ENCODE measurements at regions not wholly inside any gene's neighbourhood (a gene's known extent, or its start where the extent isn't known, plus 50 kb on each side); places are given as distances from the start of the nearest gene placed in this dataset.

DNA sequence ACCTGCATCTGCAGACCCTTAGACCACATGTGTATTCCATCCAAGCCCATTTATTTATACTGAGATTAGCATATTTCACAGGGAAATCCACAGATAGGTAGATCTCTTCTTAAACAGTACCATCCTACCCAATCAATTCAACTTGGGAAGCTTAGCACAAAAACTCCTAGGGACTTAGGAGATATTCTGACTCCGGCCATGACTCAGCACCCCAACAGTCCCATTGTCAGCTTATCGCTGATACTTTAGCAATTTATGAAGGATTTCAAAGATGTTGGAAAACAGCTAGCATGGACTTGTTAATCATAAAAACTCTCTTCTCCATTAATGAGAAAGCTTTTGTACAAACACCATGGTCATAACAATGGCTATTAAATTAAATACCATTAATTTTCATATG lies 236.2 kb upstream of the PREP start:
- no peak for DNase-seq

GRCh38 chr6:105633814-105634213 lies 230.9 kb upstream of the PREP start:
- no peak for DNase-seq

DNA sequence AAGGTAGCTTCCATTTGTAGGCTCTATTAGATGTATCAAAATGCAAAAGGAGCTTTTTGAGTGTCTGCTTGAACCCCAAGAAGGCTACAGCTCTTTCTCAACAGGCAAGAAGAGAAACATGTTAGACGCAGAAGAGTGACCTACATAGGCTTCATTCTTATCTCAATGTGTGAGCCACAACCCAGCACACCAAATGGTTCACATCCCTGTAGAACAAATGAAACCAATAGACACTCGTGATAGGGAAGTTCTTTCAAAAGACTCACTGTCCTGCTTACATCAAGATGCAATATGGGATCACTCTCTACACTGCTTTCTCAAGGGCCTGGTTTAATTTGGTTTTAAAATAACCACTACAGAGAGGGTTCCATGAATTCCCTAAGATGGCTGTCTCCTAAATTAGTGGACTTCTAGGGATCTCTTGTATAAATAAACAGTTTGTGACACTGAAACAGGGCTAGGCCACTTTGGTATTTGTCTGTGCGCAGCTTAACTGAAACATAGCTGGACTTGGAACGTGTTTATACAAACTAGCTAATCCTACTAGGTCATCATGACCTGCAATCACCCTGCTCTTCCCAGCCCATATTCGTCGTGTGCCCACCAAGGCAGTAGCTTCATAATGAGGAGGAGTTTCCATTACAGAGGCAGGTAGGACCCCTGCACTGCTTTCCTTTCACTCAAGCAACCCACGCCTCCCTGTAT lies 225.4 kb upstream of the PREP start:
- DNase-seq, result no peak

GRCh38 chr6:105626295-105627158 lies 223.6 kb upstream of the PREP start:
- DNase-seq, result no peak

- DNase-seq, result no peak
Observed at GRCh38 chr6:105624021-105624420, 221.1 kb upstream of the PREP start.

GRCh38 chr6:105622226-105622625 lies 219.3 kb upstream of the PREP start:
- DNase-seq, result no peak

GRCh38 chr6:105621564-105622175 lies 218.8 kb upstream of the PREP start:
- DNase-seq, result no peak

GRCh38 chr6:105620878-105621277 lies 218.0 kb upstream of the PREP start:
- DNase-seq, result no peak

- DNase-seq, result no peak
Observed at GRCh38 chr6:105619971-105620741, 217.3 kb upstream of the PREP start.

- no peak for DNase-seq
Observed at GRCh38 chr6:105618247-105618646, 215.4 kb upstream of the PREP start.

GRCh38 chr6:105616521-105616920 lies 213.6 kb upstream of the PREP start:
- no peak for DNase-seq

GRCh38 chr6:105611606-105612005 lies 208.7 kb upstream of the PREP start:
- no peak for DNase-seq

DNA sequence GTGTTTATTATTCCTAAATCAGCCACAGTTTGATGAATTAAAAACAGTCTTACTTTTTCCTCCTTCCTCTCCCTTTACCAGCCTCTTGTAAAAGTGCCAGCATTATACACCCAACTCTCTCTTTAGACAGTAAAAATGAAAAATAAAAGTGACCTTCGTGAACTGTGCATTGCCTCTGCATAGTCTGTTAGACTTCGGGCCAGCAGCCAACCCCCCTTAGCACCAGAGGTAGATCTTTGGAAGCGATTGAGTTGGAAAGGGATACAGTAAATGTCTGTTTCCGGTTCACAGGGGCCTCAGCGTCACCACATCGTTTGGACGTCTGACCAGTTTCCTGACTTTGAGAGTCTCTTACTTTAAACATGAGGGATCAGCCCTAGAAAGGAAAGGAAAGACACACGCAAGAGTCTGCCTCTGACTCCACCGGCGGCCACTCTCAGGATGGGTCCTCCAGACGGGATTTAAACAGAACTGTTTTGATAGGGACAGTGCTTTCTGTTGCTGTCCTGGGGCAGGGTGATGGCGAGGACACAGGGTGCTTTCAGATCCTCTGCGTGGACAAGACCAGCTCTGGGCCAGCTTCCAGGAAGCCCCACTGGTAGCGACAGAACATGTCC lies 206.6 kb upstream of the PREP start:
- no peak for DNase-seq

DNA sequence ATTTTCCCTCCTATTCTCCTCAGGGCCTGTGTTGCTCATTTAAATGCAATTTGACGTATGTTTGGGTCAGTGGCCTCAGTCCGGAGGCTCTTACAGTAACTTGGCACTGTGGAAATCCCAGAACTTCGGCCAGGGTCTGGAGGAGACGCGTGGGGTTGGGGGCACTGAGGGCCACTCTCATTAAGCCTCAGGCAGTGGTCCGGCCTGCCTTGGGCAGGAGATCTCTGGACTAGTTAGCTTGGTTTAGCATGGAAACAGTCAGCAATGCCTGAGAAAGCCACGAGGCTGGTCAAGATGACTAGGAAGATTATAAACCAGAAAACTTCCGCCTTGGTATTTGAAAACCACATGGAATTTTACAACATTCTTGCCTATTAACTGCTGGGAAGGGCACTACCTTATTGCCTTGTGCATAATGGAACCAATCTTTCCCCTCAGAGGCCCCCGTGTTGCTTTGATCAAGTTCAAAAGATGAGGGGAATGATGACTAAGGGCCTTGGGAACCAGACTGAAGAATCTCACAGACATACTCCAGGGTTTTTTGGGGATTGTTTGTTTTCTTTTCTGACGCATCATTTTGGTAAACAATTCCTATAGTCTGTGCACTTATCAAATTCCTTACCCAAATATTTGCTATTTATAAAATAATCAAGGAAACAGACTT lies 206.0 kb upstream of the PREP start:
- no peak for DNase-seq

DNA sequence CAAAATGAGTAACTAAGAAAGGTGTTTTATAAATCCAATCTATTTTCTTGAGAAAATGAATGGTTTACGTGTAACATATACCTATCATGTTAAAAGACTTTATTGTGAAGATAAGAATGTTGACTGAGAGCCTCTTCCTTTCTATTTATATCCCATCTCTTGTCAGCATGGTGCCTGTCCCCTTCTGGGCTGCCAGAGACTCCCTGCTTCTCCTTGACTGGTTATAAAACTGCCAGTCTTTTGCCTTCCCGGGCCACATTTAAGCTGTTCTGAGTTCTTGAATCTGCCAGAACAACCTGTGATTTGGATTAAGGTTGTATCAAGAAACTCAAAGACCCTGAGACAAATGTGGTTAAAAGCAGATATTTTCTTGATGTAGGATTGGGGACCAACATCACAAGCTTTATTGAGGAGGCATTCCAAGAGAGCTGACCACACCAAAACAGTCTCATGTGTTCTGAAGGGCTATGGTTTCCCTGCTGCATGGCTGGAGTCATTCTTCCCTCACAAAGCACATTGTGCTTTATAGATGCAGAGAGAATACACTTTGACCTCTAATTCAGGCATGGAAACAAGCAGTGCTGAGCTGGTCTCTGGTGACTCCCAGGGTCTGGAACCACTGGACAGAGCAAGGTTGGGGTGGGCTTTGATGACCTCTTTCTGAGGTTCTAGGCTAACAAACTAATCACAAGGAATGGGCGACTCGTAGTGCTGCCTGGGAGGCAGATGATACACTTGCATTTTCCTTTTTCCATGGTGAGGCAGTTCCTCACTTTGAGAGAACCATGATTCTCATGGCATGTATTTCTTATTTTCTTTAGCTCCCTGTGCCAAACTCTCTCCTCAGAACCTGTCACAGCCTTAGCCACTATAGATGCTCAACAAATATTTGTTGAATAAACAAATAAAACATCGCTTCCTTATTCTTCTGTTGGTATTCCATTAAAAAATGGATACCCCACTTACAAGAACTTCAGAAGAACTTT lies 205.0 kb upstream of the PREP start:
- no peak for DNase-seq

- DNase-seq, result no peak
Observed at GRCh38 chr6:105606831-105607463, 204.1 kb upstream of the PREP start.

GRCh38 chr6:105604587-105604884 lies 201.7 kb upstream of the PREP start:
- DNase-seq, result no peak

- DNase-seq, result no peak
Observed at GRCh38 chr6:105603788-105604586, 201.1 kb upstream of the PREP start.

- peak; percentile 63 for DNase-seq
Observed at GRCh38 chr6:105601541-105602236, 198.8 kb upstream of the PREP start.
